ENCODE measurements at regions not wholly inside any gene's neighbourhood (a gene's known extent, or its start where the extent isn't known, plus 50 kb on each side); places are given as distances from the start of the nearest gene placed in this dataset.

GRCh38 chr1:63064135-63064534 lies 258.2 kb upstream of the FOXD3 start:
- Histone ChIP-seq H3K4me1 (ENCODE audit: insufficient read depth, low read length, poor library complexity, severe bottlenecking) (no peaks in the 10 kb centered on the region), H3K27ac (ENCODE audit: low read depth, low read length, poor library complexity, severe bottlenecking) (no peak overlapping the region), H2AFZ (ENCODE audit: low read length) (no peak overlapping the region), H3K4me2 (ENCODE audit: low read length) (no peak overlapping the region), H3K4me3 (ENCODE audit: low read depth, low read length, poor library complexity, severe bottlenecking) (no peak overlapping the region), H3K79me2 (ENCODE audit: insufficient read depth, low read depth, low read length) (no peaks in the 10 kb centered on the region), H3K9me2 (ENCODE audit: insufficient read depth, low read length) (no peaks in the 10 kb centered on the region), H3K36me3 (ENCODE audit: insufficient read depth, low read length) (no peaks in the 10 kb centered on the region), H3K9me3 (ENCODE audit: low read length) (no peaks in the 10 kb centered on the region), H4K20me1 (ENCODE audit: insufficient read depth, low read length) (no peaks in the 10 kb centered on the region)
- DNase-seq (ENCODE audit: low spot score): no peak
- TF ChIP-seq CTCF (conservative IDR thresholded peaks at IDR 0.05; ENCODE audit: low read length) (no peak), EZH2phosphoT487 (IDR thresholded peaks at IDR 0.05; ENCODE audit: borderline replicate concordance, low read depth, low read length) (no peak)
- no TSS peak for BruUV-seq (replicated peaks)
- CTCF ChIA-PET (ENCODE audit: unreplicated experiment): no interaction called here
- intact Hi-C loops (cut with micrococcal nuclease; ENCODE audit: unreplicated experiment): no loop called here
- POLR2A ChIA-PET: no interaction called here

- H3K79me2 ChIP-seq (ENCODE audit: insufficient read depth, low read depth, low read length): no peaks in the 10 kb centered on the region
- intact Hi-C loops (cut with micrococcal nuclease; ENCODE audit: unreplicated experiment): no loop called here
- no peaks in the 10 kb centered on the region for H3K9me2 ChIP-seq (ENCODE audit: insufficient read depth, low read length)
- ChIA-PET POLR2A (interaction anchor here (0.9 kb wide), 1 partner anchor 35 kb away, joined by 4 read pairs; no protein-coding TSS in a partner anchor), CTCF (ENCODE audit: unreplicated experiment) (no interaction called here)
- H3K4me3 ChIP-seq (ENCODE audit: low read depth, low read length, poor library complexity, severe bottlenecking): no peak overlapping the region
- no peaks in the 10 kb centered on the region for H4K20me1 ChIP-seq (ENCODE audit: insufficient read depth, low read length)
- no peaks in the 10 kb centered on the region for H3K9me3 ChIP-seq (ENCODE audit: low read length)
- no peak overlapping the region for H2AFZ ChIP-seq (ENCODE audit: low read length)
- no peaks in the 10 kb centered on the region for H3K36me3 ChIP-seq (ENCODE audit: insufficient read depth, low read length)
- BruUV-seq (replicated peaks): no TSS peak
- H3K27ac ChIP-seq (ENCODE audit: low read depth, low read length, poor library complexity, severe bottlenecking): no peak overlapping the region
- no peak for DNase-seq (ENCODE audit: low spot score)
- TF ChIP-seq EZH2phosphoT487 (IDR thresholded peaks at IDR 0.05; ENCODE audit: borderline replicate concordance, low read depth, low read length) (no peak), CTCF (conservative IDR thresholded peaks at IDR 0.05; ENCODE audit: low read length) (no peak)
- no peak overlapping the region for H3K4me2 ChIP-seq (ENCODE audit: low read length)
- H3K4me1 ChIP-seq (ENCODE audit: insufficient read depth, low read length, poor library complexity, severe bottlenecking): no peaks in the 10 kb centered on the region
Observed at GRCh38 chr1:63068626-63069025, 253.7 kb upstream of the FOXD3 start.

- no peaks in the 10 kb centered on the region for H3K9me2 ChIP-seq (ENCODE audit: insufficient read depth, low read length)
- H2AFZ ChIP-seq (ENCODE audit: low read length): no peak overlapping the region
- ChIA-PET CTCF (ENCODE audit: unreplicated experiment) (no interaction called here), POLR2A (interaction anchor here (0.9 kb wide), 1 partner anchor 34 kb away, joined by 4 read pairs; no protein-coding TSS in a partner anchor)
- H3K4me2 ChIP-seq (ENCODE audit: low read length): no peak overlapping the region
- H3K36me3 ChIP-seq (ENCODE audit: insufficient read depth, low read length): no peaks in the 10 kb centered on the region
- BruUV-seq (replicated peaks): no TSS peak
- H3K79me2 ChIP-seq (ENCODE audit: insufficient read depth, low read depth, low read length): no peaks in the 10 kb centered on the region
- H3K9me3 ChIP-seq (ENCODE audit: low read length): no peaks in the 10 kb centered on the region
- intact Hi-C loops (cut with micrococcal nuclease; ENCODE audit: unreplicated experiment): no loop called here
- no peak overlapping the region for H3K27ac ChIP-seq (ENCODE audit: low read depth, low read length, poor library complexity, severe bottlenecking)
- TF ChIP-seq CTCF (conservative IDR thresholded peaks at IDR 0.05; ENCODE audit: low read length) (no peak), EZH2phosphoT487 (IDR thresholded peaks at IDR 0.05; ENCODE audit: borderline replicate concordance, low read depth, low read length) (no peak)
- no peaks in the 10 kb centered on the region for H4K20me1 ChIP-seq (ENCODE audit: insufficient read depth, low read length)
- no peak for DNase-seq (ENCODE audit: low spot score)
- no peak overlapping the region for H3K4me3 ChIP-seq (ENCODE audit: low read depth, low read length, poor library complexity, severe bottlenecking)
- H3K4me1 ChIP-seq (ENCODE audit: insufficient read depth, low read length, poor library complexity, severe bottlenecking): no peaks in the 10 kb centered on the region
Observed at GRCh38 chr1:63069214-63069613, 253.2 kb upstream of the FOXD3 start.

Measured in OCI-LY7 (cell line).